Fibroblast of villous mesenchyme (primary cell): ENCODE measurements at regions not wholly inside any gene's neighbourhood (a gene's known extent, or its start where the extent isn't known, plus 50 kb on each side); places are given as distances from the start of the nearest gene placed in this dataset.
"Not testable (repeated sequence)": the region's sequence is repeated elsewhere in the genome, so short reads cannot be mapped to it uniquely, and the experiment has no call there.

Experiments used
- DNase-seq: peaks from one replicate; pipeline ENCODE4 v3.0.0-alpha.2; 2010; ENCODE audit warnings: low read depth
- H3K4me3 ChIP-seq: 2 replicates; pipeline ENCODE4 v1.5.1; 2011; ENCODE audit warnings: low read depth, mild to moderate bottlenecking, low read length
- TF ChIP-seq, protein P1 (sequence below): IDR thresholded peaks from 2 replicates; pipeline ENCODE4 v1.5.1; 2012; ENCODE audit warnings: low read depth, mild to moderate bottlenecking, low read length; ENCODE audit not compliant: insufficient read depth

- H3K4me3 ChIP-seq, result no peak overlapping the region
- DNase-seq, result no peak
- TF ChIP-seq, protein P1, sequence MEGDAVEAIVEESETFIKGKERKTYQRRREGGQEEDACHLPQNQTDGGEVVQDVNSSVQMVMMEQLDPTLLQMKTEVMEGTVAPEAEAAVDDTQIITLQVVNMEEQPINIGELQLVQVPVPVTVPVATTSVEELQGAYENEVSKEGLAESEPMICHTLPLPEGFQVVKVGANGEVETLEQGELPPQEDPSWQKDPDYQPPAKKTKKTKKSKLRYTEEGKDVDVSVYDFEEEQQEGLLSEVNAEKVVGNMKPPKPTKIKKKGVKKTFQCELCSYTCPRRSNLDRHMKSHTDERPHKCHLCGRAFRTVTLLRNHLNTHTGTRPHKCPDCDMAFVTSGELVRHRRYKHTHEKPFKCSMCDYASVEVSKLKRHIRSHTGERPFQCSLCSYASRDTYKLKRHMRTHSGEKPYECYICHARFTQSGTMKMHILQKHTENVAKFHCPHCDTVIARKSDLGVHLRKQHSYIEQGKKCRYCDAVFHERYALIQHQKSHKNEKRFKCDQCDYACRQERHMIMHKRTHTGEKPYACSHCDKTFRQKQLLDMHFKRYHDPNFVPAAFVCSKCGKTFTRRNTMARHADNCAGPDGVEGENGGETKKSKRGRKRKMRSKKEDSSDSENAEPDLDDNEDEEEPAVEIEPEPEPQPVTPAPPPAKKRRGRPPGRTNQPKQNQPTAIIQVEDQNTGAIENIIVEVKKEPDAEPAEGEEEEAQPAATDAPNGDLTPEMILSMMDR, result no peak
Observed at GRCh38 chr5:30183795-30184194, 1009.7 kb upstream of the CDH6 start.

DNA sequence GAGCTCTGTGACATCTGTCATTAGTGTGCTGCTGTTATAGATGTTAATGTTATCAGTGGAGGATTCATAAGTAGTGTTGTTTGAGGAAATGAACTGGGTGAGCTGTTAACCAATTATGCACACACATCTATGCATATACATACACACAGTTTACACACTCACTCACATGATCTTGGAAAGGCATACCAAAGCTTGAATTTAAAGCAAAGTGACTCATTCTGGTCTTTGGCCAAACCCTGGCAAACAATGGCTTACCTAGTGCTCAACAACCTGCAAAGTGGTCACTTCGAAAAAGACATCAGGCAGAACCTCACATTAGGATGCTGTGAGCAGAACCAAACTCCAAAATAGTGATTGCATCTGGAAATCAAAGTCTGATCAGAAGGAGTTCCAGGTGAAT is 1037.3 kb upstream of the CDH6 start:
- no peak overlapping the region for H3K4me3 ChIP-seq
- TF ChIP-seq, protein P1, result no peak
- no peak for DNase-seq

GRCh38 chr5:30152431-30152830 is 1041.1 kb upstream of the CDH6 start:
- H3K4me3 ChIP-seq, result no peak overlapping the region
- TF ChIP-seq, protein P1, result no peak
- DNase-seq, result no peak

- TF ChIP-seq, protein P1, result no peak
- H3K4me3 ChIP-seq, result no peak overlapping the region
- DNase-seq, result no peak
Observed at GRCh38 chr5:30150231-30150630, 1043.3 kb upstream of the CDH6 start.

DNA sequence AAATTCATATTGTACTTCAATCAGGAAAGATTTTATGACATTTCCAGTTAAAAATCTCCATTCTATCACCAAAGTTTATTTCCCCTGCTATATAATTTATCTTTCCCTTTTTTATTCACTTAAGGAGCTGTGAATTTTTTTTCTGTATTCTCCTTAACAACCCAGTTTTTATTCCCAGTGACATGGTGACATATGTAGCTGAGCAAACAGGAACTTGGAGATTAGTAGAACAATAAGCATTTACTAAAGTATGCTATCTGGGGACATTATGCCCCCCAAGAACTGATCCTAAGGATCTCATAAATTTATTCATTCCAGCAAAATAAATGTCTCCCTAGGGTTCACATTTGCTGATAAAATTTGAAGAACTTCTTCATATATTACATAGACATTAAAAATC is 1044.0 kb upstream of the CDH6 start:
- TF ChIP-seq, protein P1, result no peak
- no peak overlapping the region for H3K4me3 ChIP-seq
- DNase-seq, result no peak

GRCh38 chr5:30147976-30148375 is 1045.5 kb upstream of the CDH6 start:
- TF ChIP-seq, protein P1, result no peak
- no peak for DNase-seq

DNA sequence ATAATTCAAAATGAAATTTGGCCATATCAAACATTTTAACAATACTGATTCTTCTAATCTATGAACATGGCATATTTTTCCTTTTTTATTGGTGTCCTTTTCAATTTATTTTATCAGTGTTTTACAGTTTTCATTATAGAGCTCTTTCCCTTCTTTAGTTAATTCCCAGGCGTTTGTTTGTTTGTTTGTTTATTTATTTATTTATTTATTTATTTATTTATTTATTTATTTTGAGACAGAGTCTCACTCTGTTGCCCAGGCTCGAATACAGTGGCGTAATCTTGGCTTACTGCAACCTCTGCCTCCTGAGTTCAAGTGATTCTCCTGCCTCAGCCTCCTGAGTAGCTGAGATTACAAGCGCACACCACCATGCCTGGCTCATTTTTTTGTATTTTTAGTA is 1049.4 kb upstream of the CDH6 start:
- not testable (repeated sequence) for H3K4me3 ChIP-seq, DNase-seq

More at GRCh38 chr5:30147976-30148375, 1045.5 kb upstream of the CDH6 start:
- H3K4me3 ChIP-seq, result no peak overlapping the region
